Right lobe of liver (tissue), 4 donors: ENCODE measurements at regions not wholly inside any gene's neighbourhood (a gene's known extent, or its start where the extent isn't known, plus 50 kb on each side); places are given as distances from the start of the nearest gene placed in this dataset.

Experiments used
- POLR2A ChIP-seq: fragments of 450-650 bp; IDR thresholded peaks from one replicate; pipeline ENCODE4 v1.6.1; 2017; ENCODE audit warnings: antibody characterized with exemption, mild to moderate bottlenecking
- TF ChIP-seq, protein P1 (sequence below), 4 donors: fragments of 200-600 bp in 3 of 4; fragments of 450-650 bp in 1 of 4; IDR thresholded peaks; one replicate each; pipeline versions ENCODE4 v1.5.1 to v1.8.0; 2016 to 2022; ENCODE audit warnings: antibody characterized with exemption in 4 of 4, mild to moderate bottlenecking in 2 of 4
- donor health status: DM: no; HTN: no; CAD: no.
- donor health status: DM: no; HTN: no; CAD: no.
- donor health status: DM: no; HTN: yes; CAD: no.

DNA sequence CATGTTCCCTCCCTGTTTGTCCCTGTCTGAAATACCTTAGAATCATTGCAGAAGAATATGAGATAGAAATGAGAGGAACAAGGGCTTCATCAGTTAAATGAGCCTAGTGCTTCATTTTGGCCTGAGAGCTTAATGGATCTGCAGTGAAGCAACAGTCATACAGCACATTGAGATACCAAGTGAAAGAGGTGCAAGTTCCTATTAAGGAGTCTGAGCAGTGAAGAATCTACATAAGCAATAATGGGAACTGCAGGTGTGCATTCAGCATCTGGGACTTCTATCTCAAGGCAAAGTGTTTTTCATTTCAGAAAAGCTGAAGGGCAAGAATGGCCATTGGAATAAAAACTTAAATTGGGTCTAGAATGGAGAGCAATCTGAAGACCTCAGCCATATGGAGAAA lies 323.2 kb upstream of the SLC39A10 start:
- TF ChIP-seq, protein P1, sequence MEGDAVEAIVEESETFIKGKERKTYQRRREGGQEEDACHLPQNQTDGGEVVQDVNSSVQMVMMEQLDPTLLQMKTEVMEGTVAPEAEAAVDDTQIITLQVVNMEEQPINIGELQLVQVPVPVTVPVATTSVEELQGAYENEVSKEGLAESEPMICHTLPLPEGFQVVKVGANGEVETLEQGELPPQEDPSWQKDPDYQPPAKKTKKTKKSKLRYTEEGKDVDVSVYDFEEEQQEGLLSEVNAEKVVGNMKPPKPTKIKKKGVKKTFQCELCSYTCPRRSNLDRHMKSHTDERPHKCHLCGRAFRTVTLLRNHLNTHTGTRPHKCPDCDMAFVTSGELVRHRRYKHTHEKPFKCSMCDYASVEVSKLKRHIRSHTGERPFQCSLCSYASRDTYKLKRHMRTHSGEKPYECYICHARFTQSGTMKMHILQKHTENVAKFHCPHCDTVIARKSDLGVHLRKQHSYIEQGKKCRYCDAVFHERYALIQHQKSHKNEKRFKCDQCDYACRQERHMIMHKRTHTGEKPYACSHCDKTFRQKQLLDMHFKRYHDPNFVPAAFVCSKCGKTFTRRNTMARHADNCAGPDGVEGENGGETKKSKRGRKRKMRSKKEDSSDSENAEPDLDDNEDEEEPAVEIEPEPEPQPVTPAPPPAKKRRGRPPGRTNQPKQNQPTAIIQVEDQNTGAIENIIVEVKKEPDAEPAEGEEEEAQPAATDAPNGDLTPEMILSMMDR (IDR thresholded peaks at IDR 0.05): no peak
- no peak for TF ChIP-seq POLR2A
